ENCODE measurements at regions not wholly inside any gene's neighbourhood (a gene's known extent, or its start where the extent isn't known, plus 50 kb on each side); places are given as distances from the start of the nearest gene placed in this dataset.

DNA sequence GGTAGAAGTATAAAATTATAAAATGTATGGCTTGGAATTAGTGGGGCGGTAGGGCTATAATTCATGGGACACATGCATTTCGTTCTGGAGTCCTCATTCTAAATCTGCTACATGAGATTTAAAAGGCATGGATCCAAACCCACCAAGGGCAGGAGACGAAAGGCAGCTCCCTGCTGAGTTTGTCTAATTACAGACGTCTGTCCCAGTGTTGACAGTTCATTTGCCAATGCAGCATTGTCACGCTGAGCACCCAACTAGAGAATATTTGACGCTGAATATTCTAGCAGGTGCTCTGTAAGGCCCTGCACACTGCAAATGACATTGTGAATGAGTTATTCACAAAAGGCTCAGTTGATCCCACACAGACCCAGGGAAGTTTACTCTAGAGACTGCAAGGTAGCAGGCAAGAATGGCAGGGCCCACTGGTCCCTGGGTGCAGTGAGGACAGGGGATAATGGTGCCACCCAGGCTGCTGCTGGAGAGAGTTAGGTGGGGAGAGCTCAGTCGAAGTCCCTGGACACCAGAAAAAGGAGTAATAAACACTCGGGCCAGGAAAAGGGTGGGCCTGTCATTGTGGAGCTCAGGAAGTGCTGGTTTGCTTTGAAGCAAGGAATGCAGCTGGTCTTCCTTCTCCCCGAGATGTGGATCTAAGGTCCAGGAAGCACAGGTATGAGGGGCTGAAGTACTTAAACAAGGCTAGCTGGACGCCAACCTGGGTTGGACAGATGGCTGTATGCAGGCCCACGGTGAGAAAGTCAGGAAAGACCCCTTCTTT is 75.0 kb upstream of the JCAD start:
- TF ChIP-seq, protein P1, sequence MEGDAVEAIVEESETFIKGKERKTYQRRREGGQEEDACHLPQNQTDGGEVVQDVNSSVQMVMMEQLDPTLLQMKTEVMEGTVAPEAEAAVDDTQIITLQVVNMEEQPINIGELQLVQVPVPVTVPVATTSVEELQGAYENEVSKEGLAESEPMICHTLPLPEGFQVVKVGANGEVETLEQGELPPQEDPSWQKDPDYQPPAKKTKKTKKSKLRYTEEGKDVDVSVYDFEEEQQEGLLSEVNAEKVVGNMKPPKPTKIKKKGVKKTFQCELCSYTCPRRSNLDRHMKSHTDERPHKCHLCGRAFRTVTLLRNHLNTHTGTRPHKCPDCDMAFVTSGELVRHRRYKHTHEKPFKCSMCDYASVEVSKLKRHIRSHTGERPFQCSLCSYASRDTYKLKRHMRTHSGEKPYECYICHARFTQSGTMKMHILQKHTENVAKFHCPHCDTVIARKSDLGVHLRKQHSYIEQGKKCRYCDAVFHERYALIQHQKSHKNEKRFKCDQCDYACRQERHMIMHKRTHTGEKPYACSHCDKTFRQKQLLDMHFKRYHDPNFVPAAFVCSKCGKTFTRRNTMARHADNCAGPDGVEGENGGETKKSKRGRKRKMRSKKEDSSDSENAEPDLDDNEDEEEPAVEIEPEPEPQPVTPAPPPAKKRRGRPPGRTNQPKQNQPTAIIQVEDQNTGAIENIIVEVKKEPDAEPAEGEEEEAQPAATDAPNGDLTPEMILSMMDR (conservative IDR thresholded peaks at IDR 0.05; ENCODE audit: low read depth, low read length) = no peak
- no peak for TF ChIP-seq EZH2 (IDR thresholded peaks at IDR 0.05; ENCODE audit: borderline replicate concordance, low read depth, low read length, poor library complexity, severe bottlenecking)

All from A673 (cell line).